Natural killer cell (primary cell): ENCODE measurements at regions not wholly inside any gene's neighbourhood (a gene's known extent, or its start where the extent isn't known, plus 50 kb on each side); places are given as distances from the start of the nearest gene placed in this dataset.
A peak's percentile ranks its signal among the peaks of the same experiment; 100 is the strongest.

Experiments
- ATAC-seq, 3 donors: fragments of 150-1000 bp in 2 of 3; fragments of 200-7000 bp in 1 of 3; cut with Tn5 transposase; 1 replicate in 1 of 3; 2 replicates in 2 of 3; pipeline ENCODE4 v1.10.0; 2021; ENCODE audit warnings: mild to moderate bottlenecking in 2 of 3, moderate library complexity in 2 of 3
- DNase-seq, 2 donors: peaks; one replicate each; pipeline versions ENCODE4 v3.0.0 to v3.0.0-alpha.2; 2013 to 2021; ENCODE audit warnings: mixed read lengths in 1 of 2
- H3K27ac ChIP-seq: one replicate; pipeline ENCODE4 v1.5.1; 2013; ENCODE audit warnings: mild to moderate bottlenecking, low read length
- H3K27me3 ChIP-seq: one replicate; pipeline ENCODE4 v1.6.1; 2013; ENCODE audit warnings: low read length; ENCODE audit not compliant: control insufficient read depth, insufficient read depth
- H3K36me3 ChIP-seq: one replicate; pipeline ENCODE4 v1.6.1; 2013; ENCODE audit warnings: low read length; ENCODE audit not compliant: control insufficient read depth, insufficient read depth
- H3K4me1 ChIP-seq: one replicate; pipeline ENCODE4 v1.6.1; 2013; ENCODE audit warnings: low read length; ENCODE audit not compliant: control insufficient read depth, insufficient read depth
- H3K4me3 ChIP-seq: one replicate; pipeline ENCODE4 v1.5.1; 2013; ENCODE audit warnings: low read length
- H3K9me3 ChIP-seq: one replicate; pipeline ENCODE4 v1.6.1; 2013; ENCODE audit warnings: low read length; ENCODE audit not compliant: control insufficient read depth, insufficient read depth
- H3K27ac Mint-ChIP-seq, 2 donors: one replicate each; pipeline ENCODE4 v1.8.0; 2022; ENCODE audit warnings: mild to moderate bottlenecking in 2 of 2, mixed read lengths in 2 of 2, moderate library complexity in 1 of 2
- H3K27me3 Mint-ChIP-seq, 2 donors: one replicate each; pipeline ENCODE4 v1.8.0; 2022; ENCODE audit warnings: low read depth in 2 of 2, mixed read lengths in 2 of 2
- H3K36me3 Mint-ChIP-seq: one replicate; pipeline ENCODE4 v1.8.0; 2022; ENCODE audit warnings: mixed read lengths
- H3K4me1 Mint-ChIP-seq, 2 donors: one replicate each; pipeline ENCODE4 v1.8.0; 2022; ENCODE audit warnings: mixed read lengths in 2 of 2
- H3K4me3 Mint-ChIP-seq: one replicate; pipeline ENCODE4 v1.8.0; 2022; ENCODE audit warnings: mild to moderate bottlenecking, moderate library complexity, mixed read lengths
- H3K9me3 Mint-ChIP-seq, 2 donors: one replicate each; pipeline ENCODE4 v1.8.0; 2022; ENCODE audit warnings: mixed read lengths in 2 of 2
- CTCF ChIP-seq: fragments of 200-600 bp; IDR thresholded peaks from one replicate; pipeline ENCODE4 v1.8.0; 2022; ENCODE audit warnings: antibody characterized with exemption
- WGBS: methylation state at CpG from one replicate; pipeline ENCODE4 v1.1.7; 2013; ENCODE audit warnings: missing lambda C conversion rate; ENCODE audit not compliant: insufficient coverage; 5-methylcytosine and 5-hydroxymethylcytosine counted together
- intact Hi-C: fragments of 100-400 bp; cut with micrococcal nuclease; formaldehyde crosslinking; loops from one replicate; pipeline ENCODE4 v1.14.2; 2022

GRCh38 chr10:126738001-126738400 lies 67.5 kb upstream of the C10orf90 start:
- Histone ChIP-seq H3K9me3 (no peaks in the 10 kb centered on the region), H3K4me1 (no peaks in the 10 kb centered on the region), H3K27me3 (no peaks in the 10 kb centered on the region), H3K36me3 (no peaks in the 10 kb centered on the region), H3K4me3 (no peak overlapping the region), H3K27ac (no peak overlapping the region)
- intact Hi-C loops, result no loop called here
- no peak for TF ChIP-seq CTCF
- Mint-ChIP-seq H3K36me3 (no peaks in the 10 kb centered on the region), H3K4me1 (no peaks in the 10 kb centered on the region), H3K4me3 (no peak overlapping the region), H3K27ac (no peak overlapping the region), H3K27me3 (no peaks in the 10 kb centered on the region), H3K9me3 (no peaks in the 10 kb centered on the region)
- WGBS, result 81% methylated on average over 4 of the region's 4 CpGs
- DNase-seq (no peak), ATAC-seq (no peak)

GRCh38 chr10:126744571-126744970 lies 74.1 kb upstream of the C10orf90 start:
- TF ChIP-seq CTCF, result no peak
- H3K9me3 Mint-ChIP-seq, result no peaks in the 10 kb centered on the region
- intact Hi-C loops, result no loop called here
- no peak overlapping the region for H3K4me3 Mint-ChIP-seq
- WGBS, result 60% methylated on average over 1 of the region's 1 CpG
- H3K4me1 ChIP-seq, result no peaks in the 10 kb centered on the region
- DNase-seq (no peak), ATAC-seq (no peak)
- H3K9me3 ChIP-seq, result no peaks in the 10 kb centered on the region
- no peaks in the 10 kb centered on the region for H3K4me1 Mint-ChIP-seq
- no peaks in the 10 kb centered on the region for H3K27me3 Mint-ChIP-seq
- H3K36me3 Mint-ChIP-seq, result no peaks in the 10 kb centered on the region
- H3K27ac ChIP-seq, result no peak overlapping the region
- H3K36me3 ChIP-seq, result no peaks in the 10 kb centered on the region
- H3K27ac Mint-ChIP-seq, result no peak overlapping the region
- no peak overlapping the region for H3K4me3 ChIP-seq
- no peaks in the 10 kb centered on the region for H3K27me3 ChIP-seq

- H3K4me3 Mint-ChIP-seq, result no peak overlapping the region
- Histone ChIP-seq H3K4me3 (no peak overlapping the region), H3K27me3 (no peaks in the 10 kb centered on the region), H3K36me3 (no peaks in the 10 kb centered on the region), H3K9me3 (no peaks in the 10 kb centered on the region), H3K27ac (no peak overlapping the region), H3K4me1 (no peaks in the 10 kb centered on the region)
- ATAC-seq (peak; percentile 62 to 89 (median 65)), DNase-seq (peak; percentile 44 to 52)
- H3K36me3 Mint-ChIP-seq, result no peaks in the 10 kb centered on the region
- no peaks in the 10 kb centered on the region for H3K4me1 Mint-ChIP-seq
- no peaks in the 10 kb centered on the region for H3K9me3 Mint-ChIP-seq
- 24% methylated on average over 5 of the region's 5 CpGs for WGBS
- H3K27me3 Mint-ChIP-seq, result no peaks in the 10 kb centered on the region
- peak; percentile 60 for TF ChIP-seq CTCF
- intact Hi-C loops, result loop anchor here (5.0 kb wide), 1 partner anchor 882 kb away; no protein-coding TSS in a partner anchor
- H3K27ac Mint-ChIP-seq, result no peak overlapping the region
Observed at GRCh38 chr10:126749015-126749655, 78.6 kb upstream of the C10orf90 start.

GRCh38 chr10:126754966-126755365 lies 84.5 kb upstream of the C10orf90 start:
- ATAC-seq (no peak), DNase-seq (no peak)
- 80% methylated on average over 10 of the region's 10 CpGs for WGBS
- Mint-ChIP-seq H3K27me3 (peaks cover 6 to 13% of the 10 kb centered on the region in 2 donors), H3K4me3 (no peak overlapping the region), H3K27ac (no peak overlapping the region), H3K4me1 (no peaks in the 10 kb centered on the region), H3K9me3 (no peaks in the 10 kb centered on the region), H3K36me3 (no peaks in the 10 kb centered on the region)
- Histone ChIP-seq H3K27ac (no peak overlapping the region), H3K9me3 (no peaks in the 10 kb centered on the region), H3K4me1 (no peaks in the 10 kb centered on the region), H3K4me3 (no peak overlapping the region), H3K27me3 (no peaks in the 10 kb centered on the region), H3K36me3 (no peaks in the 10 kb centered on the region)
- intact Hi-C loops, result no loop called here
- TF ChIP-seq CTCF, result no peak
